Activated CD8-positive, alpha-beta T cell treated with anti-CD3 and anti-CD28 coated beads, Interleukin-2, amount 10 ng/mL, durations not matched to agents 7 days and 5 days (primary cell): ENCODE measurements at regions not wholly inside any gene's neighbourhood (a gene's known extent, or its start where the extent isn't known, plus 50 kb on each side); places are given as distances from the start of the nearest gene placed in this dataset.
"Not testable (repeated sequence)": the region's sequence is repeated elsewhere in the genome, so short reads cannot be mapped to it uniquely, and the experiment has no call there.

ENCODE experiments used
- ATAC-seq: fragments of 150-1000 bp; cut with Tn5 transposase; one replicate; pipeline ENCODE4 v1.10.0; 2021; ENCODE audit warnings: moderate library complexity
- CTCF ChIA-PET: fragments of 350-600 bp; sonication (Branson Sonifier 250); formaldehyde crosslinking; loops from one replicate; lab custom pipeline; 2021; ENCODE audit warnings: antibody characterized with exemption; lab: Charles Lee
- POLR2A ChIA-PET: fragments of 350-600 bp; sonication (Branson Sonifier 250); formaldehyde crosslinking; loops from one replicate; lab custom pipeline; 2021; ENCODE audit warnings: antibody characterized with exemption; lab: Charles Lee
- DNase-seq: peaks from one replicate; pipeline ENCODE4 v3.0.0-alpha.2; 2020
- H3K27ac Mint-ChIP-seq: one replicate; pipeline ENCODE4 v1.8.0; 2021; ENCODE audit warnings: mild to moderate bottlenecking, mixed read lengths
- H3K27me3 Mint-ChIP-seq: one replicate; pipeline ENCODE4 v1.8.0; 2021; ENCODE audit warnings: low read depth, mixed read lengths
- H3K36me3 Mint-ChIP-seq: one replicate; pipeline ENCODE4 v1.8.0; 2021; ENCODE audit warnings: low read depth, mixed read lengths
- H3K4me1 Mint-ChIP-seq: one replicate; pipeline ENCODE4 v1.8.0; 2021; ENCODE audit warnings: low read depth, mixed read lengths
- H3K4me3 Mint-ChIP-seq: one replicate; pipeline ENCODE4 v1.8.0; 2021; ENCODE audit warnings: mild to moderate bottlenecking, mixed read lengths
- H3K9me3 Mint-ChIP-seq: one replicate; pipeline ENCODE4 v1.8.0; 2022; ENCODE audit warnings: mixed read lengths; ENCODE audit not compliant: insufficient read depth

DNA sequence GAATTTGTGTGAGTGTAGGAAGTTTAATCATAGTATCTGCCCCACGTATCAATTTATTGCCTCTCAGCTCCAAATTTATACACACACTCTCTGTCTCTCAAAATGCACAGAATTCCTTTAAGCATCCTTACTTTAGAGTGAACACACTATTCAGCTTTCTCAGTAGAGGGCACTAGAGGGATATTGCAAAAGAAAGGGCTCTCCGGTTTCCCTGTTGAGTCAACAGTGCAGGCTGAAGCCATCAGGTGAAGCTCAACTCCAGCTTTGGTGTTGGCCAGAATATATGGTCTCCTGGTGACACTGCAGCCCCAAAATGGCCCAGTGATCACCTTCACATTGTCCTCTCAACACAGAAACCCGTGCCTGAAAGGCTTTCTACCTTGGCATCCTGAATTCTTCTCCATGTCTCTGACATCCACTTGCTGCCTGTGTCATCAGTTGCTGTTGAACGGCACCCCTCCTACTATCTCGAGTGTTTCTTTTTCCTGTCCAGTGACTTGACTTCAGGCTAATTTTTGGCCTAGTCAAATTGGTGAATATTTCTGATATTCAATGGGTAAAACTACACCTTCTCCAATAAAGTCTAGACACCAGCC is 670.5 kb downstream of the GABRG1 start:
- no peak overlapping the region for H3K4me3 Mint-ChIP-seq
- DNase-seq: no peak
- peaks cover 9% of the 10 kb centered on the region for H3K9me3 Mint-ChIP-seq
- ChIA-PET POLR2A (no interaction called here), CTCF (no interaction called here)
- ATAC-seq: no peak
- no peaks in the 10 kb centered on the region for H3K27me3 Mint-ChIP-seq
- no peaks in the 10 kb centered on the region for H3K36me3 Mint-ChIP-seq
- no peaks in the 10 kb centered on the region for H3K4me1 Mint-ChIP-seq
- H3K27ac Mint-ChIP-seq: no peak overlapping the region

DNA sequence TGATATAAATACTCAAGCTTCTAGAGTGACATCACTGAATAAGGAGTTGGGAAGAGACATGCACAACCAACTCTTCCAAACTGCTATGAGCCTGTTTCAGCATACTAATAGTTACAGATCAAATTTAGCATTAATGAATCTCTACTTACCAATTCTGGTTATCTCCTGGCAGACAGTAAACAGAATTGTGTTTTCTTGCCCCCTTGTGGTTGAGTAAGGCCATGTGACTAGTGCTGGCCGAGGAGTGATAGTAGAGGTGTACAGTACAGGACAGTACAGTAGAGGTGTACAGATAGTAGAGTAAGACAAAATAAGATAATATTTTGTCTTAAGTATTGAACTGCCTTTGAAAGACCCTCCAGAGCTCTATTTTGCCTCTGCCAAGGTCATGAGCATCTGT is 681.4 kb downstream of the GABRG1 start:
- Mint-ChIP-seq H3K27ac (no peak overlapping the region), H3K27me3 (no peaks in the 10 kb centered on the region), H3K9me3 (peaks cover 4% of the 10 kb centered on the region), H3K4me3 (no peak overlapping the region), H3K4me1 (no peaks in the 10 kb centered on the region), H3K36me3 (no peaks in the 10 kb centered on the region)
- ATAC-seq (no peak), DNase-seq (no peak)
- ChIA-PET POLR2A (no interaction called here), CTCF (no interaction called here)

DNA sequence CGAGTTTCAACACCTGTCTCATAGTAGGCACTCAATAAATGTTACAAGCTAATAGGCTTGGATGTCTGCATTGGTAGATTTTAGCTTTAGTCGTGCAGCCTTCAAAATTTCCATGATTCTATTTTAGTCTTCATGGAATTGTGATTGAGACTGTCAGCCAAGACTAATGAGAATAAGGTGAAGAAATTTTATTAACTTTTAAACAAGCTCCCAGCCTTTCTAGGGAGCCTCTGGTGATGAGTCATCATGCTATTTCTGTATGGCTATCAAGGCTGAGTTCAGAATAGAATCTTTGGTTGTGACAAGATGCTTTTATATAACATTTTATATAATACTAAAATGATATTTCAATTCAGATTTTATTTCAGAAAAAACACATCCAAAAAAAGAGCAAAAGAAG is 685.8 kb downstream of the GABRG1 start:
- H3K36me3 Mint-ChIP-seq: no peaks in the 10 kb centered on the region
- CTCF ChIA-PET: no interaction called here
- no peaks in the 10 kb centered on the region for H3K4me1 Mint-ChIP-seq
- DNase-seq (no peak), ATAC-seq (no peak)
- H3K27me3 Mint-ChIP-seq: no peaks in the 10 kb centered on the region
- POLR2A ChIA-PET: no interaction called here
- H3K27ac Mint-ChIP-seq: no peak overlapping the region
- H3K4me3 Mint-ChIP-seq: no peak overlapping the region
- H3K9me3 Mint-ChIP-seq: no peaks in the 10 kb centered on the region

DNA sequence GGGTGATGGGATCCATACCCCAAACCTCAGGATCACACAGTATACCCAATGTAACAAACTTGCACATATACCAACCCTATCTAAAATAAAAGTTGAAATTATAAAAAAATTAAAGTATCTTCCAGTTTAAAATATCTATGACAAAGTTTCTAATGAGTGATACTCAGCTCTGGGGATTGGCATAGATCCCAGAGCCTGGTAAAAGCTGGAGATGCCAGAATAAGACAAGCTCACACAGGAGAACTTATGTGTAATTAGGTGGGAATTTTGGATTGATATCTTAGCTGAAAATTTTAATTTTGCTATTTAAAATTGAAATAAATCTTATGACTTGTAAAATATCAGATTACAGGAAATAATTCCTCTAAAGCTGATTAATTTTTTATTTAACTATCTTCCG is 686.5 kb downstream of the GABRG1 start:
- ChIA-PET CTCF (no interaction called here), POLR2A (no interaction called here)
- Mint-ChIP-seq H3K36me3 (no peaks in the 10 kb centered on the region), H3K4me3 (no peak overlapping the region), H3K27me3 (no peaks in the 10 kb centered on the region), H3K4me1 (no peaks in the 10 kb centered on the region), H3K9me3 (no peaks in the 10 kb centered on the region), H3K27ac (no peak overlapping the region)
- ATAC-seq (no peak), DNase-seq (no peak)

DNA sequence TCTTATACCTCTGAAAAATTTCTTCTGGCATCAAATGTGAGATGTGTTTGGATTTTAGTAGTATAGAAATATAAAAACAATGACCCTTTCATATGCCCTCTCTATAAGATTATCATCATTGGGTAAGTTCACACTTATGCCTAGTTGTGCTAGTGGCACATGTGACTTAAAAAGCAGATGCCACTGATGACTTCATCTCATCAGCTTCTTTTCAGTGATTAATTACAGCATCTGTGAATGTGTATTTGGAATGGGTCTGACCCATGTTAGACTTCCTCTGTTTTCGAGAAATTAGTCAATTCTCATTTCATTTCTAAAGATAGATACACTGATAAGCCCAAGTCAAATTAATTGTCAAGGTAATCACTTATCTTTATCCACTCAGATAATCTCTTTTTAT is 698.7 kb downstream of the GABRG1 start:
- ChIA-PET POLR2A (no interaction called here), CTCF (no interaction called here)
- H3K36me3 Mint-ChIP-seq: no peaks in the 10 kb centered on the region

DNA sequence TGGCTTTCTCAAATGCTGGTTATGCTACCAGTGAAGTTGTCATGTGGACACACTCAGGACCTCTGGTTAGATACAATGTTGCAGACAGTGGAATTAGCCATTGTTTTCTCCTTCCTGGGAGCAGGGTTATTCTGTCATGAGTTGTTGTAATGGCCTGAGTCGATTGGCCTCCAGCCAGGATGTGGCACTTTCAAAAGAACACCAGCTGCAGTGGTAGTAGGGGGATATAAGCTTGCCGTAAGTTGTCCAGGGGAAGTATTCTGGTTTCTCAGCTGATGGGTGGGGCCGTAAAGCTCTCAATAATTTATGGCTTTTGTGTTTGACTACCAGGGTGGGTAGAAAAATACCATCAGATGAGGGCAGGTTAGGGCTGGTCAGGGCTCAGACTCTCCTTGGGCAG is 697.5 kb upstream of the GNPDA2 start:
- ChIA-PET CTCF (no interaction called here), POLR2A (no interaction called here)
- H3K9me3 Mint-ChIP-seq: peaks cover 10% of the 10 kb centered on the region
- no peak overlapping the region for H3K27ac Mint-ChIP-seq
- H3K27me3 Mint-ChIP-seq: no peaks in the 10 kb centered on the region
- H3K4me1 Mint-ChIP-seq: no peaks in the 10 kb centered on the region
- DNase-seq (no peak), ATAC-seq (no peak)
- no peak overlapping the region for H3K4me3 Mint-ChIP-seq
- no peaks in the 10 kb centered on the region for H3K36me3 Mint-ChIP-seq

More for the DNA sequence above, 698.7 kb downstream of the GABRG1 start:
- H3K4me1 Mint-ChIP-seq: no peaks in the 10 kb centered on the region
- H3K9me3 Mint-ChIP-seq: peaks cover 7% of the 10 kb centered on the region
- no peak overlapping the region for H3K4me3 Mint-ChIP-seq
- no peak overlapping the region for H3K27ac Mint-ChIP-seq
- DNase-seq: no peak
- ATAC-seq: no peak
- H3K27me3 Mint-ChIP-seq: no peaks in the 10 kb centered on the region

DNA sequence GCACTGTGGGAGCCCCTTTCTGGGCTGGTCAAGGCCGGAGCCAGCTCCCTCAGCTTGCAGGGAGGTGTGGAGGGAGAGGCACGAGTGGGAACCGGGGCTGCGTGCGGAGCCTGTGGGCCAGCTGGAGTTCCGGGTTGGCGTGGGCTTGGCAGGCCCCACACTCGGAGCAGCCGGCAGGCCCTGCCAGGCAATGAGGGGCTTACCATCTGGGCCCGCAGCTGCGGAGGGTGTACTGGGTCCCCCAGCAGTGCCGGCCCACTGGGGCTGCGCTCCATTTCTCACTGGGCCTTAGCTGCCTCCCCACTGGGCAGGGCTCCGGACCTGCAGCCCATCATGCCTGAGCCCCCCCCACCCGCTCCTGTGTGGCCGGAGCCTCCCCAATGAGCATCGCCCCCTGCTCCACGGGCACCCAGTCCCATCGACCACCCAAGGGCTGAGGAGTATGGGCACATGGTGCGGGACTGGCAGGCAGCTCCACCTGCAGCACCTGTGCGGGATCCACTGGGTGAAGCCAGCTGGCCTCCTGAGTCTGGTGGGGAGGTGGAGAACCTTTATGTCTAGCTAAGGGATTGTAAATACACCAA is 693.8 kb upstream of the GNPDA2 start:
- CTCF ChIA-PET, ATAC-seq, H3K27ac Mint-ChIP-seq, H3K4me1 Mint-ChIP-seq, H3K36me3 Mint-ChIP-seq, POLR2A ChIA-PET, H3K4me3 Mint-ChIP-seq, H3K27me3 Mint-ChIP-seq, DNase-seq, H3K9me3 Mint-ChIP-seq: not testable (repeated sequence)

DNA sequence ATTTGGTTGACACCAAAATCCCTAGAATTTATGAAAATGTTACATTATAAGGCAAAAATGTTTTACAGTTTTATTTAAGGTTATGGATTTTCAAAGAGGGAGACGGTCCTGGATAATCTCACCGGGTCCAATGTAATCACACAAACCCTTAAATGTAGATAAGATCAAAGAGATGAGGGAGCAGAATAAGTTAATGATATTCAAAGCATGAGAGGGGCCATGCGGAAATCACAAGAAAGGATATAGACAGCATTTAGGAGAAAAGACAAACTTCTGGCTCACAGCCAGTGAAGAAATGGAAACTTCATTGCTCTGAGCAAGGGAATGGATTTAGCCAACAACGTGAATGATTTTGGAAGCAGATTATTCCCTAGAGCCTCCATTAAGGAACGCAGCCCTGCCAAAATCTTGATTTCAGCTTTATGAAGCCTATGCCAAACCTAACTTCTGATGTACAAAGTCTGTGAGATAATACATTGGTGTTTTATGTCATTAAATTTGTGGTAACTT is 684.4 kb upstream of the GNPDA2 start:
- ATAC-seq: no peak
- Mint-ChIP-seq H3K27ac (no peak overlapping the region), H3K27me3 (no peaks in the 10 kb centered on the region), H3K4me3 (no peak overlapping the region), H3K9me3 (peaks cover 9% of the 10 kb centered on the region), H3K4me1 (no peaks in the 10 kb centered on the region), H3K36me3 (no peaks in the 10 kb centered on the region)
- ChIA-PET POLR2A (no interaction called here), CTCF (no interaction called here)
- DNase-seq: no peak

DNA sequence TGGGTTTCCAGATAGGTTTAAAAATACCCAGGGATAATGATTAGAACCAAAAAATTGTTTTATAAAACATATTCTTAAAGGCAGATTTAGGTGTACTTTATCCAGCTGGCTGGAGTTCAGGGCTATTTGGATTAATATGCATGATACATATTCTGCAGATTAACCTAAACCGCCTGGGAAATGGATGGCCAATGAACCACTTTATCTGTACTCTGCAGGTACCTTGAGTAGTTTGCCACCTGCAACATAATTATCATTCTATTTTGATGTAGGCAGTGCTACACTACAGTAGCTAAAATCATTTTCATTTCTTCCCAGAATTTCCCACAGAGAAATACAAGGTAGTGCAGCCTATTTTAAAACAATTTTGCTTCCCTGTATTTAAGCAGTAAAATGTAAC is 683.2 kb upstream of the GNPDA2 start:
- no peak for DNase-seq
- Mint-ChIP-seq H3K4me1 (no peaks in the 10 kb centered on the region), H3K27me3 (no peaks in the 10 kb centered on the region), H3K9me3 (peaks cover 12% of the 10 kb centered on the region), H3K36me3 (no peaks in the 10 kb centered on the region), H3K27ac (no peak overlapping the region), H3K4me3 (no peak overlapping the region)
- no peak for ATAC-seq
- POLR2A ChIA-PET: no interaction called here
- CTCF ChIA-PET: no interaction called here

DNA sequence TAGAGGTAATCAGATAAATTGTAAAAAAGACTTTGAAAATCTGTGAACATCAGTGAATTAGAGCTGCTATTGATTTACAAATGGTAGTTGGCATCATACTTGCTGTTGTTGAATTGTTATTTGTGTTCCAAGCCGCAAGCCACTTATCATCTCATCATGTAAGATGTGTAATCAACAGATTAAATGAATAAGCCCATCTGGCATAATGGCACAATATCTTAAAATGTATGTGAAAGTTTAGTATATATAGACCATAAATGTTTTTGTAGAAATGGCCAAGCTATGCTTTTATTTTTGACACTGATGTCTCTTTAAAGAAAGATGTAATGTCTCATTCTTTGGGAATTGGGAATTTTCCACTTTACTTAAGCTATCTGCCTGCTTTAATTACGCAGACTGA is 682.6 kb upstream of the GNPDA2 start:
- Mint-ChIP-seq H3K36me3 (no peaks in the 10 kb centered on the region), H3K4me1 (no peaks in the 10 kb centered on the region), H3K27ac (no peak overlapping the region), H3K9me3 (peaks cover 17% of the 10 kb centered on the region), H3K4me3 (no peak overlapping the region), H3K27me3 (no peaks in the 10 kb centered on the region)
- ChIA-PET POLR2A (no interaction called here), CTCF (no interaction called here)
- no peak for ATAC-seq
- no peak for DNase-seq

DNA sequence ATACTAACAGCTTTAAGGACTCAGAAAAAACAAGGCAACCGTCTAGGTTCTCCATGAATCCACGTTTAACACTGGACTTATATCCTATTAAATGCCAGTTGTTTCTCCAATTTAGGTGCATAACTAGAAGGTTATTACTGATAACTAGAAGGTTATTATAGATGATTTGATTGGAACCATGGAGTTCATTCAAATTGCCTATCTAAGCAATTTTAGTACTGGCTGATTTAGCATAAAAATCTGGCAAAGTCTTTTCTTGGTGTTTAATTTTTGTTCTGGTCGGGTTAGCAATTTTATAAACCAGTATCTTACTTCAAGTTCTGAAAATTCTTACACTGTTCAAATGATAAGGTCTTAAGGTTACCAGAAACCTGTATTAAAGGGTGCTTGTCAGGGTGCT is 672.8 kb upstream of the GNPDA2 start:
- CTCF ChIA-PET: no interaction called here
- no peak overlapping the region for H3K27ac Mint-ChIP-seq
- ATAC-seq (no peak), DNase-seq (no peak)
- H3K4me1 Mint-ChIP-seq: no peaks in the 10 kb centered on the region
- POLR2A ChIA-PET: no interaction called here
- H3K9me3 Mint-ChIP-seq: peaks cover 6% of the 10 kb centered on the region
- H3K27me3 Mint-ChIP-seq: no peaks in the 10 kb centered on the region
- no peak overlapping the region for H3K4me3 Mint-ChIP-seq
- no peaks in the 10 kb centered on the region for H3K36me3 Mint-ChIP-seq

DNA sequence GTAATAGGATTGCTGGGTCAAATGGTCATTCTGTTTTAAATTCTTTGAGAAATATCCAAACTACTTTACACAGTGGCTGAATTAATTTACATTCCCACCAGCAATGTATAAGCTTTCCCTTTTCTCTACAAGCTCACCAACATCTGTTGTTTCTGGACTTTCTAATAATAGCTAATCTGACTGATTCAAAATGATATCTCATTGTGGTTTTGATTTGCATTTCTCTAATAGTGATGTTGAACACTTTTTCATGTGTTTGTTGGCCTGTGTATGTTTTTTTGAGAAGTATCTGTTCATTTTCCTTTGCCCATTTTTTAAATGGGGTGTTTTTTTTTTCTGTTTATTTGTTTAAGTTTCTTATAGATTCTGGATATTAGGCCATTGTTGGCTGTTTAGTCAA is 659.0 kb upstream of the GNPDA2 start:
- ATAC-seq (no peak), DNase-seq (no peak)
- H3K4me3 Mint-ChIP-seq: no peak overlapping the region
- no peak overlapping the region for H3K27ac Mint-ChIP-seq
- H3K36me3 Mint-ChIP-seq: no peaks in the 10 kb centered on the region
- CTCF ChIA-PET: no interaction called here
- no peaks in the 10 kb centered on the region for H3K27me3 Mint-ChIP-seq
- POLR2A ChIA-PET: no interaction called here
- no peaks in the 10 kb centered on the region for H3K4me1 Mint-ChIP-seq
- H3K9me3 Mint-ChIP-seq: peaks cover 20% of the 10 kb centered on the region

DNA sequence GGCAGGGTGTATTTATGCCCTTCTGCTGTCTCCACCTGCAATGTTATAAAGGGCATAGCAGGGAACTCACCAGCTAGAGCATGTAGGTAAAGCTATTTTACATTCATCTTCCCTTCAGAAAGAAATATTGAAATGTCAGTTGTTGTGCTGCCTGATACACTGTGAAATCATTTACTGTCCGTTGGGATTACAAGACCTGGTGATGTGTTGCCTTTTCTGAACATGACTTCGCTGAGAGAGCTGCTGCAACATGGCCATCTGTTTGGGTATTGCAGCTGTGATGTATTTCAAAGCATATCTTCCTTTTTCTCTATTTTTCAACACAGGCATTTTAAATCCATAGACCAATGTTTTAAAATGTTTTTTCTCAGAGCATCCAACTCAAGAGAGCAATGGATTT is 644.1 kb upstream of the GNPDA2 start:
- no peaks in the 10 kb centered on the region for H3K36me3 Mint-ChIP-seq
- H3K4me3 Mint-ChIP-seq: no peak overlapping the region
- H3K27me3 Mint-ChIP-seq: no peaks in the 10 kb centered on the region
- H3K9me3 Mint-ChIP-seq: peaks cover 4% of the 10 kb centered on the region
- DNase-seq (no peak), ATAC-seq (no peak)
- no peak overlapping the region for H3K27ac Mint-ChIP-seq
- H3K4me1 Mint-ChIP-seq: no peaks in the 10 kb centered on the region
- ChIA-PET POLR2A (no interaction called here), CTCF (interaction anchor here (0.7 kb wide), 1 partner anchor 814 kb away, joined by 3 read pairs; no protein-coding TSS in a partner anchor)
